DMS114 treated with DMSO at 0.1 percent for 48 hours (cell line): ENCODE measurements at regions not wholly inside any gene's neighbourhood (a gene's known extent, or its start where the extent isn't known, plus 50 kb on each side); places are given as distances from the start of the nearest gene placed in this dataset.

ENCODE experiments used
- DNase-seq: peaks from one replicate; lab custom pipeline; 2025; ENCODE audit not compliant: unreplicated experiment; lab: John Stamatoyannopoulos, UW

DNA sequence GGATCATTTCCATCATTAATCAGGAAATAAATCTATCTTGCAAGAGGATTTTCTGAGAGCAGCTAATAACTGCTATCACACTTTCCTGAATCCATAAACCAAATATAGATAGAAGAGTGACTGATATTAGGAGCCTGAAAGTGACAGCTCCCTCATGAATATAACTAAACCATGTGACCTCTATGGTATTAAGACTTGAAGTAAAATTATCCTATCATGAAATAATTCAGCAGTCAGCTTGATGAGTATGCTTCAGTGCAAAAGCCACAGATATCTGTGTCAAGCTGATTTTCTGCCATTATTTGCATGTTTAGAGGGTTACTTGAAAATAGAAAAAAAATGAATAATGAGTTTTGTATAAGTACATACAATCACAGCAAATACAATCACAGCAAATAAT is 80.1 kb upstream of the PPP1R3A start:
- DNase-seq: no peak

DNA sequence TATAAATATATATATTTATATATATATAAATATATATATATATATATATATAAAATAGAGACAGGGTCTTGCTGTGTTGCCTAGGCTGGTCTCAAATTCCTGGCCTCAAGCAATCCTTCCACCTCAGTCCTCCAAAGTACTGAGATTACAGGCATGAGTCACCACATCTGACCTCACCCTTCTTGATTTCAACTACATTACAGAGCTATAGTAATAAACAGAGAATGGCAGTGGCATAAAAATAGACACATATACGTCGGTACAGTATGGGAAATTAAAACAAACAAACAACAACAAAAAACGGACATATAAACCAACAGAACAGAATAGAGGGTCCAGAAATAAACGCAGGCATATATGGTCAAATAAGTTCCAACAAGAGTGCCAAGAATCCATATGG is 77.6 kb upstream of the PPP1R3A start:
- no peak for DNase-seq

DNA sequence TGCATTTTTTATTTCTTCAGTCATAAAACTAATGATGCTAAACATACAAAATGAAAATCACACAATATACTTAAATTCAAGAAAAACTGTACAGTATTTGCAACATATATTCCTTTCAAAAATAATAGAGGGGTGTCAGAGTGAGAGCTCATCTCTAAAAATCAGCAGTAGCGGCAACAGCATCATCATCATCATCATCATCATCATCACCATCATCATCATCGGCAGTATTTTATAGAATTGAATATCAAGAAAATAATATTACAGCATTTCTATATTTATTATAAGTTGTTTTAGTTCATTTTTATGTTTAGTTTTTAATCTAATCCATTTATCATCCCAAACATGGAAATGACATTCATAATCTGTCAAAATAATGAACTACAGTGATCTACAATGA is 67.4 kb upstream of the PPP1R3A start:
- no peak for DNase-seq

GRCh38 chr7:113976508-113976907 is 57.7 kb upstream of the PPP1R3A start:
- no peak for DNase-seq

GRCh38 chr7:113968713-113969112 is 49.9 kb upstream of the PPP1R3A start:
- no peak for DNase-seq
